Neuronal stem cell (in vitro differentiated cells): ENCODE measurements at regions not wholly inside any gene's neighbourhood (a gene's known extent, or its start where the extent isn't known, plus 50 kb on each side); places are given as distances from the start of the nearest gene placed in this dataset.

Experiments
- DNase-seq: peaks from one replicate; pipeline ENCODE4 v3.0.0-alpha.2; 2013; ENCODE audit warnings: low spot score
- H2AFZ ChIP-seq: one replicate; pipeline ENCODE4 v1.6.1; 2013; ENCODE audit warnings: mild to moderate bottlenecking, low read length, inconsistent platforms
- H2AK5ac ChIP-seq: 2 replicates; pipeline ENCODE4 v1.6.1; 2013; ENCODE audit warnings: low read depth, mild to moderate bottlenecking, inconsistent platforms, low read length, moderate library complexity, mixed read lengths
- H2BK120ac ChIP-seq: 2 replicates; pipeline ENCODE4 v1.6.1; 2013; ENCODE audit warnings: low read depth, mild to moderate bottlenecking, inconsistent platforms, low read length, moderate library complexity, mixed read lengths
- H2BK12ac ChIP-seq: one replicate; pipeline ENCODE4 v1.6.1; 2013; ENCODE audit warnings: low read length, inconsistent platforms
- H2BK15ac ChIP-seq: 2 replicates; pipeline ENCODE4 v1.6.1; 2013; ENCODE audit warnings: mild to moderate bottlenecking, low read length, inconsistent platforms, mixed read lengths
- H2BK5ac ChIP-seq: one replicate; pipeline ENCODE4 v1.6.1; 2013; ENCODE audit warnings: inconsistent platforms, mild to moderate bottlenecking, low read length, moderate library complexity
- H3K14ac ChIP-seq: one replicate; pipeline ENCODE4 v1.6.1; 2013; ENCODE audit warnings: low read length, inconsistent platforms
- H3K18ac ChIP-seq: 2 replicates; pipeline ENCODE4 v1.6.1; 2013; ENCODE audit warnings: low read length, inconsistent platforms
- H3K23ac ChIP-seq: 2 replicates; pipeline ENCODE4 v1.6.1; 2013; ENCODE audit warnings: low read depth, mild to moderate bottlenecking, mixed read lengths, low read length, inconsistent platforms; ENCODE audit not compliant: poor library complexity
- H3K27ac ChIP-seq: replicated peaks from 3 replicates; pipeline ENCODE4 v1.5.1; 2013; ENCODE audit warnings: low read length, inconsistent platforms
- H3K27me3 ChIP-seq, 3 experiments: 2 replicates each; pipeline ENCODE4 v1.6.1; 2013; ENCODE audit warnings: low read length in 3 of 3, mild to moderate bottlenecking in 2 of 3, inconsistent platforms in 1 of 3, low read depth in 1 of 3, mixed read lengths in 1 of 3, moderate library complexity in 1 of 3; ENCODE audit not compliant: control insufficient read depth in 3 of 3, insufficient read depth in 3 of 3
- H3K36me3 ChIP-seq, 2 donors: replicated peaks in 1 of 2; 2 replicates each; pipeline ENCODE4 v1.6.1; 2013; ENCODE audit warnings: low read length in 2 of 2; ENCODE audit not compliant: control insufficient read depth in 2 of 2, insufficient read depth in 2 of 2
- H3K4ac ChIP-seq: 2 replicates; pipeline ENCODE4 v1.6.1; 2013; ENCODE audit warnings: inconsistent platforms, mild to moderate bottlenecking, low read length, moderate library complexity
- H3K4me1 ChIP-seq, 2 donors: 1 replicate in 1 of 2; 2 replicates in 1 of 2; pipeline ENCODE4 v1.6.1; 2013; ENCODE audit warnings: low read length in 2 of 2, low read depth in 1 of 2; ENCODE audit not compliant: control insufficient read depth in 2 of 2, insufficient read depth in 1 of 2
- H3K4me2 ChIP-seq: one replicate; pipeline ENCODE4 v1.6.1; 2013; ENCODE audit warnings: mild to moderate bottlenecking, low read length, inconsistent platforms; ENCODE audit not compliant: insufficient read depth, poor library complexity, severe bottlenecking
- H3K4me3 ChIP-seq, 2 donors: 2 replicates each; pipeline ENCODE4 v1.5.1; 2013; ENCODE audit warnings: low read length in 2 of 2, mild to moderate bottlenecking in 2 of 2, inconsistent platforms in 1 of 2, moderate library complexity in 1 of 2
- H3K79me1 ChIP-seq: one replicate; pipeline ENCODE4 v1.6.1; 2013; ENCODE audit warnings: low read depth, mild to moderate bottlenecking, inconsistent platforms, low read length, moderate library complexity
- H3K9ac ChIP-seq: one replicate; pipeline ENCODE4 v1.6.1; 2013; ENCODE audit warnings: mild to moderate bottlenecking, low read depth, low read length, inconsistent platforms; ENCODE audit not compliant: poor library complexity
- H3K9me3 ChIP-seq, 2 donors: replicated peaks in 1 of 2; 2 replicates each; pipeline versions ENCODE3 to v1.6.1; 2013; ENCODE audit warnings: low read length in 2 of 2, mild to moderate bottlenecking in 2 of 2, inconsistent platforms in 1 of 2, low read depth in 1 of 2, mixed read lengths in 1 of 2, moderate library complexity in 1 of 2; ENCODE audit not compliant: control insufficient read depth in 2 of 2, insufficient read depth in 1 of 2
- H4K8ac ChIP-seq: one replicate; pipeline ENCODE4 v1.6.1; 2013; ENCODE audit warnings: low read depth, mild to moderate bottlenecking, inconsistent platforms, low read length, moderate library complexity
- H4K91ac ChIP-seq: one replicate; pipeline ENCODE4 v1.6.1; 2013; ENCODE audit warnings: low read length, low read depth, mild to moderate bottlenecking, inconsistent platforms; ENCODE audit not compliant: poor library complexity
- WGBS, 2 donors: extraction: QIAGEN DNeasy Blood & Tissue Kit; methylation state at CpG; one replicate each; pipeline ENCODE4 v1.1.7; 2013; ENCODE audit warnings: missing lambda C conversion rate in 2 of 2, mixed read lengths in 1 of 2; ENCODE audit not compliant: insufficient read length in 2 of 2, insufficient replicate concordance in 1 of 2; ENCODE audit errors: extremely low coverage in 2 of 2; 5-methylcytosine and 5-hydroxymethylcytosine counted together

GRCh38 chr16:65760874-65761273 lies 605.6 kb upstream of the CDH5 start:
- H3K4me1 ChIP-seq, result peaks cover 0 to 2% of the 10 kb centered on the region in 2 donors
- no CpG with 5 or more reads among the region's 4 CpGs for WGBS, 2 donors
- H2AFZ ChIP-seq, result no peak overlapping the region
- H4K8ac ChIP-seq, result no peak overlapping the region
- no peak overlapping the region for H3K27ac ChIP-seq
- H3K4me2 ChIP-seq, result no peak overlapping the region
- no peak overlapping the region for H2BK15ac ChIP-seq
- no peak overlapping the region for H3K4ac ChIP-seq
- no peak overlapping the region for H4K91ac ChIP-seq
- no peak for DNase-seq
- H3K23ac ChIP-seq, result no peak overlapping the region
- no peak overlapping the region for H3K4me3 ChIP-seq
- H3K36me3 ChIP-seq, result no peaks in the 10 kb centered on the region
- H3K14ac ChIP-seq, result no peak overlapping the region
- H2BK5ac ChIP-seq, result no peak overlapping the region
- no peak overlapping the region for H3K18ac ChIP-seq
- no peak overlapping the region for H2BK120ac ChIP-seq
- no peaks in the 10 kb centered on the region for H3K27me3 ChIP-seq
- no peak overlapping the region for H2AK5ac ChIP-seq
- H3K9ac ChIP-seq, result no peak overlapping the region
- no peaks in the 10 kb centered on the region for H3K9me3 ChIP-seq
- H3K79me1 ChIP-seq, result no peaks in the 10 kb centered on the region
- no peak overlapping the region for H2BK12ac ChIP-seq

GRCh38 chr16:65758620-65759019 lies 607.9 kb upstream of the CDH5 start:
- Histone ChIP-seq H3K79me1 (no peaks in the 10 kb centered on the region), H3K23ac (no peak overlapping the region), H3K27me3 (no peaks in the 10 kb centered on the region), H2AFZ (no peak overlapping the region), H2BK12ac (no peak overlapping the region), H2AK5ac (no peak overlapping the region), H2BK120ac (no peak overlapping the region), H3K14ac (no peak overlapping the region), H3K4me2 (no peak overlapping the region), H3K36me3 (no peaks in the 10 kb centered on the region), H3K27ac (no peak overlapping the region), H3K4me1 (peaks cover 0 to 2% of the 10 kb centered on the region in 2 donors), H4K8ac (no peak overlapping the region), H4K91ac (no peak overlapping the region), H3K4ac (no peak overlapping the region), H3K18ac (no peak overlapping the region), H2BK5ac (no peak overlapping the region), H3K9me3 (no peaks in the 10 kb centered on the region), H2BK15ac (no peak overlapping the region), H3K9ac (no peak overlapping the region), H3K4me3 (no peak overlapping the region)
- WGBS, 2 donors, result no CpG with 5 or more reads among the region's 4 CpGs
- DNase-seq, result no peak

GRCh38 chr16:65757064-65757463 lies 609.4 kb upstream of the CDH5 start:
- Histone ChIP-seq H2BK120ac (no peak overlapping the region), H3K4me1 (peaks cover 0 to 2% of the 10 kb centered on the region in 2 donors), H3K4me3 (no peak overlapping the region), H4K91ac (no peak overlapping the region), H3K27me3 (no peaks in the 10 kb centered on the region), H3K79me1 (no peaks in the 10 kb centered on the region), H3K36me3 (no peaks in the 10 kb centered on the region), H2AFZ (no peak overlapping the region), H3K18ac (no peak overlapping the region), H3K23ac (no peak overlapping the region), H4K8ac (no peak overlapping the region), H2BK15ac (no peak overlapping the region), H3K4ac (no peak overlapping the region), H2BK5ac (no peak overlapping the region), H3K4me2 (no peak overlapping the region), H3K27ac (no peak overlapping the region), H2BK12ac (no peak overlapping the region), H2AK5ac (no peak overlapping the region), H3K9me3 (no peaks in the 10 kb centered on the region), H3K9ac (no peak overlapping the region), H3K14ac (no peak overlapping the region)
- WGBS, 2 donors, result no CpG with 5 or more reads among the region's 4 CpGs
- no peak for DNase-seq

- Histone ChIP-seq H3K4me2 (no peak overlapping the region), H3K18ac (no peak overlapping the region), H4K91ac (no peak overlapping the region), H2BK5ac (no peak overlapping the region), H3K23ac (no peak overlapping the region), H3K14ac (no peak overlapping the region), H2AFZ (no peak overlapping the region), H3K36me3 (no peaks in the 10 kb centered on the region), H3K4me3 (no peak overlapping the region), H3K27ac (no peak overlapping the region), H2AK5ac (no peak overlapping the region), H3K9ac (no peak overlapping the region), H3K27me3 (no peaks in the 10 kb centered on the region), H3K4me1 (peaks cover 0 to 2% of the 10 kb centered on the region in 2 donors), H2BK15ac (no peak overlapping the region), H2BK120ac (no peak overlapping the region), H4K8ac (no peak overlapping the region), H3K4ac (no peak overlapping the region), H3K9me3 (no peaks in the 10 kb centered on the region), H2BK12ac (no peak overlapping the region), H3K79me1 (no peaks in the 10 kb centered on the region)
- WGBS, 2 donors, result no CpG with 5 or more reads among the region's 4 CpGs
- DNase-seq, result no peak
These were observed 610.3 kb upstream of the CDH5 start for GRCh38 chr16:65756163-65756562.
